ENCODE measurements at regions not wholly inside any gene's neighbourhood (a gene's known extent, or its start where the extent isn't known, plus 50 kb on each side); places are given as distances from the start of the nearest gene placed in this dataset.

- no peak overlapping the region for H3K27ac ChIP-seq (ENCODE audit: low read depth in 2 of 2, low read length in 2 of 2)
- no peaks in the 10 kb centered on the region for H3K27me3 ChIP-seq (ENCODE audit: control insufficient read depth in 2 of 2, insufficient read depth in 2 of 2, low read length in 2 of 2)
- H3K9me3 ChIP-seq (ENCODE audit: control insufficient read depth in 2 of 2, low read length in 2 of 2): no peaks in the 10 kb centered on the region
Measured at GRCh38 chr3:194025951-194026350, 110.0 kb upstream of the HES1 start.

GRCh38 chr3:194028434-194029004, 107.4 kb upstream of the HES1 start:
- no peaks in the 10 kb centered on the region for H3K36me3 ChIP-seq (ENCODE audit: control insufficient read depth in 2 of 2, insufficient read depth in 2 of 2, low read length in 2 of 2)
- no peak overlapping the region for H3K27ac ChIP-seq (ENCODE audit: low read depth in 2 of 2, low read length in 2 of 2)
- peaks cover 21 to 27% of the 10 kb centered on the region in 2 donors for H3K4me1 ChIP-seq (ENCODE audit: control insufficient read depth in 2 of 2, insufficient read depth in 2 of 2, low read length in 2 of 2)
- no peaks in the 10 kb centered on the region for H3K9me3 ChIP-seq (ENCODE audit: control insufficient read depth in 2 of 2, low read length in 2 of 2)
- no peaks in the 10 kb centered on the region for H3K27me3 ChIP-seq (ENCODE audit: control insufficient read depth in 2 of 2, insufficient read depth in 2 of 2, low read length in 2 of 2)
- no peak overlapping the region for H3K9ac ChIP-seq (ENCODE audit: low read depth in 1 of 2, low read length in 2 of 2)
- no peak overlapping the region for H3K4me3 ChIP-seq (ENCODE audit: low read length in 2 of 2)

More at GRCh38 chr3:194025951-194026350, 110.0 kb upstream of the HES1 start:
- H3K4me3 ChIP-seq (ENCODE audit: low read length in 2 of 2): no peak overlapping the region
- peaks cover 6 to 10% of the 10 kb centered on the region in 2 donors for H3K4me1 ChIP-seq (ENCODE audit: control insufficient read depth in 2 of 2, insufficient read depth in 2 of 2, low read length in 2 of 2)
- H3K9ac ChIP-seq (ENCODE audit: low read depth in 1 of 2, low read length in 2 of 2): no peak overlapping the region
- H3K36me3 ChIP-seq (ENCODE audit: control insufficient read depth in 2 of 2, insufficient read depth in 2 of 2, low read length in 2 of 2): no peaks in the 10 kb centered on the region

DNA sequence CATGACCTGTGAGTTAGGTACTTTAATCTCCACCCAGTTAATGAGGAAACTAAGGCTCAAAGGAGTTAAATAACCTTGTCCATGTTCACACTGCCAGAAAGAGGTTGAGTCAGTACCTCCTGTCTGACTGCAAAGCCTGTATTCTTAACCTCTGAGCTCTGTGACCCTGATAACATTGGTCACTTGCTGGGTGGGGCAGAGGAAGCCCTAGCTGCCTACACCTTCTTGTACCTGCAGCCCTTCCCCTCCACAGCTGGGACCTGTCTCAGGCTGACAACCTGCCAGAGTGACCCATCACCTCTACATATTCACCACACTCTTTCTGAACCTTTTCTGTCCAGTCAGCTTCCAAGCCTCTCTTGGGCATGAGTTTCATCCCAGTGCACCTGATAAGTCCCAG, 106.1 kb upstream of the HES1 start:
- Histone ChIP-seq H3K27me3 (ENCODE audit: control insufficient read depth in 2 of 2, insufficient read depth in 2 of 2, low read length in 2 of 2) (peaks cover 0 to 1% of the 10 kb centered on the region in 2 donors), H3K36me3 (ENCODE audit: control insufficient read depth in 2 of 2, insufficient read depth in 2 of 2, low read length in 2 of 2) (no peaks in the 10 kb centered on the region), H3K4me1 (ENCODE audit: control insufficient read depth in 2 of 2, insufficient read depth in 2 of 2, low read length in 2 of 2) (peaks cover 32 to 39% of the 10 kb centered on the region in 2 donors), H3K9ac (ENCODE audit: low read depth in 1 of 2, low read length in 2 of 2) (no peak overlapping the region), H3K4me3 (ENCODE audit: low read length in 2 of 2) (no peak overlapping the region), H3K27ac (ENCODE audit: low read depth in 2 of 2, low read length in 2 of 2) (peak overlapping the region; percentile 27 to 67), H3K9me3 (ENCODE audit: control insufficient read depth in 2 of 2, low read length in 2 of 2) (no peaks in the 10 kb centered on the region)

- Histone ChIP-seq H3K4me1 (ENCODE audit: control insufficient read depth in 2 of 2, insufficient read depth in 2 of 2, low read length in 2 of 2) (peaks cover 36 to 44% of the 10 kb centered on the region in 2 donors), H3K9ac (ENCODE audit: low read depth in 1 of 2, low read length in 2 of 2) (no peak overlapping the region), H3K27me3 (ENCODE audit: control insufficient read depth in 2 of 2, insufficient read depth in 2 of 2, low read length in 2 of 2) (peaks cover 0 to 1% of the 10 kb centered on the region in 2 donors), H3K4me3 (ENCODE audit: low read length in 2 of 2) (no peak overlapping the region), H3K27ac (ENCODE audit: low read depth in 2 of 2, low read length in 2 of 2) (peak overlapping the region; percentile 27 to 67), H3K9me3 (ENCODE audit: control insufficient read depth in 2 of 2, low read length in 2 of 2) (no peaks in the 10 kb centered on the region), H3K36me3 (ENCODE audit: control insufficient read depth in 2 of 2, insufficient read depth in 2 of 2, low read length in 2 of 2) (no peaks in the 10 kb centered on the region)
Measured at GRCh38 chr3:194030372-194030771, 105.6 kb upstream of the HES1 start.

DNA sequence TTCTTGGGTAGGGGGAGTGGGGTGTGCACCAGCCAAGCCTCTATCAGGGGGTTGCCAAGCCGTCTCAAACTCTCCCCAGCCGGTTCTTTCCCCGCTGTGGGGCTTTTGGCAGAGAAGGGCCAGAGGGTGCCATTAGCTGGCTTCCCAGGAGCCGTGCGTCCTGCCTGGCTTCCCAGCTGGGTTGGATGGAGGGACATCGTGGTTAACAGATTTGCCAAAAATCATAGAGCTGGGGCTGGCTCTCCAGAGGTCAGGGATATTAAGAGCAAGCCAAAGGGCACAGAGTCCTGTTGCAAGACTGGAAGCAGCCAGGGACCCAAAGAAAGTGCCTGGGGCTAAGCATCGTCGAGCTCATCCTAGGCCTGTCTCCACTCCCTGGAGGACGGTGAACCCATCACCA, 104.6 kb upstream of the HES1 start:
- H3K36me3 ChIP-seq (ENCODE audit: control insufficient read depth in 2 of 2, insufficient read depth in 2 of 2, low read length in 2 of 2): no peaks in the 10 kb centered on the region
- H3K27me3 ChIP-seq (ENCODE audit: control insufficient read depth in 2 of 2, insufficient read depth in 2 of 2, low read length in 2 of 2): peaks cover 0 to 1% of the 10 kb centered on the region in 2 donors
- peak overlapping the region; percentile 16 to 26 for H3K27ac ChIP-seq (ENCODE audit: low read depth in 2 of 2, low read length in 2 of 2)
- peaks cover 43 to 52% of the 10 kb centered on the region in 2 donors for H3K4me1 ChIP-seq (ENCODE audit: control insufficient read depth in 2 of 2, insufficient read depth in 2 of 2, low read length in 2 of 2)
- H3K9me3 ChIP-seq (ENCODE audit: control insufficient read depth in 2 of 2, low read length in 2 of 2): no peaks in the 10 kb centered on the region
- no peak overlapping the region for H3K4me3 ChIP-seq (ENCODE audit: low read length in 2 of 2)
- H3K9ac ChIP-seq (ENCODE audit: low read depth in 1 of 2, low read length in 2 of 2): no peak overlapping the region

DNA sequence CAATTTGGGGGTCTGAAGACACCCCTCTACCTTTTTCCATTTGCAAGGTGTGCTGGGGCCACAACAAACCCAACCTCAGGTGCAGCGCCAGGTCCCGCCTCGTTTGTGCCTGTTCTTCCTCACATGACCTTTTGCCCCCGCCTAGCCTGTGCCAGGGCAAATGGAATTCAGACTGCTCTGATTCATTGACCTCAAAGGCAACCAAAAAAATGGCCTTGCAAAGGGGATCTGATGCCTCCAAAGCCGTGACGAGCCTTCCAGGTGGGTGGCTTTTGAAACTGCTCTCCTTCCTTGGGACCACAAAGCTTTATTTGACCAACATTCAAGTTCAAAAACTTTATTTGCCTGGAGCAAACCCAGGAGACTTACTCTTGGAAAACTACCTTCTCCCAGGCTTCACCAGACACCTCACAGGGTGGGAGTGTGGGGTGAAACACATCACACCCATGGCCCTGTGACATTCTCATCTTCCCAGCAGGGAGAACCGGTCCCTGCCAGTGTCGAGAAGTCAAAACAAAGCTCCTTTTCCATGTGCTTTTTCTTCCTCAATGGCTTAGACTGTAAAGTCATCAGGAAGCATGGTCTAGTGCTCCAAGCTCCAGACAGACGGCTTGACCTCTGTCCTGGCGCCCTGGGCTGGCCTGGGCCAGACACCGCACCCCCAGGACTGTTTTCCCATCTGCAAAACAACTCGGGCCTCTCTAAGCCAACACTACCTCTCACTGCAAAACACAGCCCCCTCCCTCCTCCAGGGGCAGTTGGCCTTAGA, 103.9 kb upstream of the HES1 start:
- Histone ChIP-seq H3K27ac (ENCODE audit: low read depth in 2 of 2, low read length in 2 of 2) (peak overlapping the region; percentile 16 to 26), H3K9ac (ENCODE audit: low read depth in 1 of 2, low read length in 2 of 2) (no peak overlapping the region), H3K36me3 (ENCODE audit: control insufficient read depth in 2 of 2, insufficient read depth in 2 of 2, low read length in 2 of 2) (no peaks in the 10 kb centered on the region), H3K4me1 (ENCODE audit: control insufficient read depth in 2 of 2, insufficient read depth in 2 of 2, low read length in 2 of 2) (peaks cover 43 to 54% of the 10 kb centered on the region in 2 donors), H3K9me3 (ENCODE audit: control insufficient read depth in 2 of 2, low read length in 2 of 2) (no peaks in the 10 kb centered on the region), H3K27me3 (ENCODE audit: control insufficient read depth in 2 of 2, insufficient read depth in 2 of 2, low read length in 2 of 2) (peaks cover 0 to 1% of the 10 kb centered on the region in 2 donors), H3K4me3 (ENCODE audit: low read length in 2 of 2) (no peak overlapping the region)

GRCh38 chr3:194032828-194033435, 103.0 kb upstream of the HES1 start:
- Histone ChIP-seq H3K4me1 (ENCODE audit: control insufficient read depth in 2 of 2, insufficient read depth in 2 of 2, low read length in 2 of 2) (peaks cover 43 to 54% of the 10 kb centered on the region in 2 donors), H3K36me3 (ENCODE audit: control insufficient read depth in 2 of 2, insufficient read depth in 2 of 2, low read length in 2 of 2) (no peaks in the 10 kb centered on the region), H3K4me3 (ENCODE audit: low read length in 2 of 2) (no peak overlapping the region), H3K27me3 (ENCODE audit: control insufficient read depth in 2 of 2, insufficient read depth in 2 of 2, low read length in 2 of 2) (peaks cover 0 to 1% of the 10 kb centered on the region in 2 donors), H3K27ac (ENCODE audit: low read depth in 2 of 2, low read length in 2 of 2) (peak overlapping the region in 1 of 2 donors; percentile 97), H3K9ac (ENCODE audit: low read depth in 1 of 2, low read length in 2 of 2) (no peak overlapping the region), H3K9me3 (ENCODE audit: control insufficient read depth in 2 of 2, low read length in 2 of 2) (no peaks in the 10 kb centered on the region)

GRCh38 chr3:194034346-194035336, 101.3 kb upstream of the HES1 start:
- H3K4me3 ChIP-seq (ENCODE audit: low read length in 2 of 2): peak overlapping the region; percentile 0 to 26
- peak overlapping the region; percentile 96 to 97 for H3K27ac ChIP-seq (ENCODE audit: low read depth in 2 of 2, low read length in 2 of 2)
- H3K9ac ChIP-seq (ENCODE audit: low read depth in 1 of 2, low read length in 2 of 2): peak overlapping the region; percentile 50 to 65
- H3K27me3 ChIP-seq (ENCODE audit: control insufficient read depth in 2 of 2, insufficient read depth in 2 of 2, low read length in 2 of 2): peaks cover 0 to 1% of the 10 kb centered on the region in 2 donors
- no peaks in the 10 kb centered on the region for H3K9me3 ChIP-seq (ENCODE audit: control insufficient read depth in 2 of 2, low read length in 2 of 2)
- H3K36me3 ChIP-seq (ENCODE audit: control insufficient read depth in 2 of 2, insufficient read depth in 2 of 2, low read length in 2 of 2): no peaks in the 10 kb centered on the region
- H3K4me1 ChIP-seq (ENCODE audit: control insufficient read depth in 2 of 2, insufficient read depth in 2 of 2, low read length in 2 of 2): peaks cover 44 to 59% of the 10 kb centered on the region in 2 donors

DNA sequence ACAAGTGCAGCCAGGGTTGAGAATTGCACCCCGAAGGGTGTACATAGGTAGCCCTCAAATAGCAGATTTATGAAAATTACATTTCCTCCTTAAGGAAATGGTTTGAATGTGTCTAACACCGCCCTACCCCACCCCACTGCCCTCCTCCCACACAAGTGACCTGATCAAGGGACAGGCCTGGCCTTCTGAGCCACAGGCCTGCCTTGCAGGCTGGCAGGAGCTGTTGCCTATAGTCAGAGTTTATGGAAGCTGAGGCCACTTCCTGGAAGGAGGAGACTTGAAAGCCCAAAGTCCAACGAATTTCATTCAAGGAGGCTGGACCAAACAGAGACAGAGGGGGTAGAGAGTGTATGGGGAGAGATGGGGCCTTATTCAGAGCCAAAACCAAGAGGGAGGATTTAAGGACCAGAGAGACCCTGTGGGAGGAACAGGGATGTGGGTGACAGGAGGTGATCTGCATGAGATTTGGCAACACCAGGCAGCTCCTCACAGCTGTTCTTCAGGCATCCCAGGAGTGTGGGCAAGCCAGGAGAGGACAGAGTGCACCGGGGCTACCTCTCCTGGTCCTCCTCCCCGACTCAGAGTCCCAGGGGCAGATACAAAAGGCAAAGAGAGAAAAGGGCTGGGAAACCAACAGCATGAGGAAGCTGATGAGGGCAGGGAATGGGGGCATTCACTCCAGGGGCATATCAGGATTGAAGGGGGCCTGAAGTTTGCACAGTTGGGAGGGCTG, 100.4 kb upstream of the HES1 start:
- no peaks in the 10 kb centered on the region for H3K36me3 ChIP-seq (ENCODE audit: control insufficient read depth in 2 of 2, insufficient read depth in 2 of 2, low read length in 2 of 2)
- peak overlapping the region; percentile 96 to 97 for H3K27ac ChIP-seq (ENCODE audit: low read depth in 2 of 2, low read length in 2 of 2)
- H3K9ac ChIP-seq (ENCODE audit: low read depth in 1 of 2, low read length in 2 of 2): peak overlapping the region; percentile 50 to 65
- peak overlapping the region in 1 of 2 donors; percentile 26 for H3K4me3 ChIP-seq (ENCODE audit: low read length in 2 of 2)
- peaks cover 0 to 1% of the 10 kb centered on the region in 2 donors for H3K27me3 ChIP-seq (ENCODE audit: control insufficient read depth in 2 of 2, insufficient read depth in 2 of 2, low read length in 2 of 2)
- peaks cover 41 to 55% of the 10 kb centered on the region in 2 donors for H3K4me1 ChIP-seq (ENCODE audit: control insufficient read depth in 2 of 2, insufficient read depth in 2 of 2, low read length in 2 of 2)
- no peaks in the 10 kb centered on the region for H3K9me3 ChIP-seq (ENCODE audit: control insufficient read depth in 2 of 2, low read length in 2 of 2)

Measured in mucosa of rectum (tissue), 2 donors.